H1 (cell line): ENCODE measurements at regions not wholly inside any gene's neighbourhood (a gene's known extent, or its start where the extent isn't known, plus 50 kb on each side); places are given as distances from the start of the nearest gene placed in this dataset.

Experiments
- CTCF ChIA-PET: fragments of 300-600 bp; sonication (Branson Sonifier 250); formaldehyde crosslinking; loops from one replicate; lab custom pipeline; 2021; ENCODE audit not compliant: partially characterized antibody; lab: Charles Lee
- POLR2A ChIA-PET: fragments of 300-600 bp; sonication (Branson Sonifier 250); formaldehyde crosslinking; loops from one replicate; lab custom pipeline; 2021; ENCODE audit warnings: inconsistent platforms; ENCODE audit not compliant: partially characterized antibody; lab: Charles Lee
- DNase-seq, 2 experiments: peaks; one replicate each; pipeline versions ENCODE4 v3.0.0 to v3.0.0-alpha.2; 2010 to 2022; ENCODE audit warnings: low spot score in 2 of 2, low read depth in 1 of 2, mixed read lengths in 1 of 2
- FAIRE-seq: peaks from 2 replicates; lab custom pipeline; 2011; peaks lifted over from hg19 to GRCh38; lab: Jason Lieb, UNC
- H2AFZ ChIP-seq: 2 replicates; pipeline ENCODE4 v1.8.1; 2012; ENCODE audit warnings: low read length, inconsistent platforms
- H2AK5ac ChIP-seq: 2 replicates; pipeline ENCODE4 v1.6.1; 2013; ENCODE audit warnings: low read depth, low read length
- H2BK120ac ChIP-seq: replicated peaks from 2 replicates; pipeline ENCODE3; 2013; ENCODE audit warnings: low read depth, low read length, inconsistent platforms
- H2BK12ac ChIP-seq: 2 replicates; pipeline ENCODE4 v1.6.1; 2013; ENCODE audit warnings: low read depth, low read length
- H2BK15ac ChIP-seq: 2 replicates; pipeline ENCODE4 v1.6.1; 2013; ENCODE audit warnings: low read length
- H2BK20ac ChIP-seq: 2 replicates; pipeline ENCODE4 v1.6.1; 2013; ENCODE audit warnings: low read length
- H2BK5ac ChIP-seq: 2 replicates; pipeline ENCODE4 v1.6.1; 2013; ENCODE audit warnings: low read depth, low read length
- H3K14ac ChIP-seq: 2 replicates; pipeline ENCODE4 v1.6.1; 2013; ENCODE audit warnings: inconsistent platforms; ENCODE audit not compliant: insufficient read length
- H3K18ac ChIP-seq: 2 replicates; pipeline ENCODE4 v1.6.1; 2013; ENCODE audit warnings: low read length; ENCODE audit errors: extremely low read depth
- H3K23ac ChIP-seq: 2 replicates; pipeline ENCODE4 v1.6.1; 2013; ENCODE audit warnings: inconsistent platforms; ENCODE audit not compliant: insufficient read length
- H3K23me2 ChIP-seq: 2 replicates; pipeline ENCODE4 v1.6.1; 2013; ENCODE audit warnings: low read depth, low read length
- H3K27ac ChIP-seq: 2 replicates; pipeline ENCODE4 v1.6.1; 2011; ENCODE audit warnings: low read depth, low read length, inconsistent platforms
- H3K27me3 ChIP-seq, 4 experiments: replicated peaks in 1 of 4; 1 replicate in 1 of 4; 2 replicates in 3 of 4; pipeline versions ENCODE4 v1.6.1 to v1.8.1; 2011 to 2013; ENCODE audit warnings: low read length in 3 of 4, mild to moderate bottlenecking in 3 of 4, inconsistent platforms in 2 of 4, mixed read lengths in 2 of 4, moderate library complexity in 1 of 4; ENCODE audit not compliant: control insufficient read depth in 3 of 4, insufficient read depth in 3 of 4; ENCODE audit errors: extremely low read depth in 1 of 4
- H3K36me3 ChIP-seq, 4 experiments: 2 replicates each; pipeline versions ENCODE4 v1.6.1 to v1.8.1; 2011 to 2013; ENCODE audit warnings: mild to moderate bottlenecking in 4 of 4, low read length in 3 of 4, moderate library complexity in 2 of 4, control low read depth in 1 of 4, inconsistent platforms in 1 of 4; ENCODE audit not compliant: insufficient read depth in 4 of 4, control insufficient read depth in 2 of 4
- H3K4ac ChIP-seq: replicated peaks from 2 replicates; pipeline ENCODE3; 2013; ENCODE audit warnings: low read length, low read depth, mixed read lengths, inconsistent platforms; ENCODE audit not compliant: insufficient read length
- H3K4me1 ChIP-seq, 4 experiments: replicated peaks in 1 of 4; 1 replicate in 1 of 4; 2 replicates in 3 of 4; pipeline versions ENCODE4 v1.6.1 to v1.8.1; 2011 to 2013; ENCODE audit warnings: low read length in 3 of 4, inconsistent platforms in 2 of 4, mixed read lengths in 1 of 4; ENCODE audit not compliant: insufficient read depth in 4 of 4, control insufficient read depth in 3 of 4
- H3K4me2 ChIP-seq, 2 experiments: 2 replicates each; pipeline versions ENCODE4 v1.6.1 to v1.8.1; 2011 to 2013; ENCODE audit warnings: low read depth in 2 of 2, low read length in 2 of 2, control low read depth in 1 of 2, inconsistent platforms in 1 of 2, mild to moderate bottlenecking in 1 of 2; ENCODE audit not compliant: insufficient read depth in 1 of 2
- H3K4me3 ChIP-seq, 4 experiments: fragments of 200-600, 300-600 bp in 1 of 4; sonication (generic), shearing (Covaris generic), sonication (Bioruptor Twin) in 1 of 4; 2 replicates each; pipeline versions ENCODE4 v1.5.1 to v1.8.1; 2011 to 2016; ENCODE audit warnings: low read length in 4 of 4, low read depth in 3 of 4, control low read depth in 2 of 4, inconsistent platforms in 2 of 4, mild to moderate bottlenecking in 2 of 4, mixed read lengths in 1 of 4, moderate library complexity in 1 of 4; ENCODE audit not compliant: insufficient read depth in 2 of 4; ENCODE audit errors: extremely low read depth in 1 of 4
- H3K56ac ChIP-seq: replicated peaks from 2 replicates; pipeline ENCODE3; 2013; ENCODE audit warnings: low read depth, mild to moderate bottlenecking, mixed read lengths, low read length, inconsistent platforms; ENCODE audit not compliant: insufficient read length
- H3K79me1 ChIP-seq: 2 replicates; pipeline ENCODE4 v1.6.1; 2013; ENCODE audit warnings: low read depth, low read length, control low read depth
- H3K79me2 ChIP-seq, 2 experiments: 2 replicates each; pipeline versions ENCODE4 v1.6.1 to v1.8.1; 2012 to 2013; ENCODE audit warnings: low read length in 2 of 2, mild to moderate bottlenecking in 2 of 2, inconsistent platforms in 1 of 2; ENCODE audit not compliant: insufficient read depth in 2 of 2, control insufficient read depth in 1 of 2
- H3K9ac ChIP-seq, 4 experiments: replicated peaks in 1 of 4; 1 replicate in 1 of 4; 2 replicates in 3 of 4; pipeline versions ENCODE4 v1.6.1 to v1.8.1; 2011 to 2013; ENCODE audit warnings: low read depth in 3 of 4, low read length in 3 of 4, control low read depth in 2 of 4, mild to moderate bottlenecking in 2 of 4, moderate library complexity in 2 of 4, inconsistent platforms in 1 of 4; ENCODE audit errors: extremely low read depth in 1 of 4
- H3K9me3 ChIP-seq, 2 experiments: 2 replicates each; pipeline versions ENCODE4 v1.6.1 to v1.8.1; 2012 to 2013; ENCODE audit warnings: mild to moderate bottlenecking in 2 of 2, moderate library complexity in 2 of 2, control low read depth in 1 of 2, inconsistent platforms in 1 of 2, low read depth in 1 of 2, low read length in 1 of 2, mixed read lengths in 1 of 2; ENCODE audit not compliant: insufficient read depth in 2 of 2
- H4K20me1 ChIP-seq, 2 experiments: replicated peaks in 1 of 2; 2 replicates each; pipeline versions ENCODE3 to v1.8.1; 2011 to 2013; ENCODE audit warnings: inconsistent platforms in 2 of 2, low read length in 2 of 2, mild to moderate bottlenecking in 1 of 2; ENCODE audit not compliant: insufficient read depth in 2 of 2, control insufficient read depth in 1 of 2
- H4K5ac ChIP-seq: 2 replicates; pipeline ENCODE4 v1.6.1; 2013; ENCODE audit warnings: low read length, low read depth, mixed read lengths, inconsistent platforms; ENCODE audit not compliant: insufficient read length
- H4K8ac ChIP-seq: 2 replicates; pipeline ENCODE4 v1.8.0; 2013; ENCODE audit warnings: mild to moderate bottlenecking, moderate library complexity, low read length, inconsistent platforms; ENCODE audit not compliant: insufficient read depth; ENCODE audit errors: extremely low read depth
- H4K91ac ChIP-seq: replicated peaks from 2 replicates; pipeline ENCODE3; 2013; ENCODE audit warnings: low read length, mixed read lengths, inconsistent platforms; ENCODE audit not compliant: insufficient read length
- BCL11A ChIP-seq, 2 experiments: IDR thresholded peaks; one replicate each; pipeline ENCODE4 v1.6.1; 2011; ENCODE audit warnings: low read depth in 2 of 2, low read length in 2 of 2, mild to moderate bottlenecking in 2 of 2
- BRCA1 ChIP-seq: IDR thresholded peaks from 2 replicates; pipeline ENCODE4 v1.6.1; 2012; ENCODE audit warnings: low read depth, low read length, improper control_type of control experiment
- SP1 ChIP-seq: IDR thresholded peaks from 2 replicates; pipeline ENCODE4 v1.6.1; 2011; ENCODE audit warnings: low read depth, low read length
- TEAD4 ChIP-seq: IDR thresholded peaks from 2 replicates; pipeline ENCODE4 v1.6.1; 2012; ENCODE audit warnings: low read depth, low read length, inconsistent platforms, mixed read lengths
- WGBS, 2 experiments: shearing (Covaris generic) in 1 of 2; methylation state at CpG; one replicate each; pipeline versions ENCODE4 v1.1.6 to v1.1.7; 2013 to 2015; ENCODE audit warnings: low lambda C conversion rate in 2 of 2, mixed read lengths in 2 of 2, inconsistent platforms in 1 of 2, low coverage in 1 of 2, missing lambda C conversion rate in 1 of 2; ENCODE audit not compliant: insufficient replicate concordance in 2 of 2, insufficient coverage in 1 of 2, insufficient read length in 1 of 2; ENCODE audit errors: extremely low coverage in 1 of 2, missing lambda C conversion rate in 1 of 2; 5-methylcytosine and 5-hydroxymethylcytosine counted together

- Histone ChIP-seq H3K79me2 (no peaks in the 10 kb centered on the region), H3K27ac (no peak overlapping the region), H3K9me3 (no peaks in the 10 kb centered on the region), H2BK12ac (no peak overlapping the region), H3K4me1 (no peaks in the 10 kb centered on the region), H2BK20ac (no peak overlapping the region), H3K4ac (no peak overlapping the region), H3K23me2 (no peaks in the 10 kb centered on the region), H4K20me1 (no peaks in the 10 kb centered on the region), H2BK15ac (no peak overlapping the region), H4K8ac (no peak overlapping the region), H3K9ac (no peak overlapping the region), H2AFZ (no peak overlapping the region), H3K4me3 (no peak overlapping the region), H2BK120ac (no peak overlapping the region), H3K14ac (no peak overlapping the region), H3K23ac (no peak overlapping the region), H3K56ac (no peak overlapping the region), H3K27me3 (no peaks in the 10 kb centered on the region), H2BK5ac (no peak overlapping the region), H3K36me3 (no peaks in the 10 kb centered on the region), H2AK5ac (no peak overlapping the region), H3K18ac (no peak overlapping the region), H3K4me2 (no peak overlapping the region), H4K91ac (no peak overlapping the region), H4K5ac (no peak overlapping the region), H3K79me1 (no peaks in the 10 kb centered on the region)
- ChIA-PET CTCF (no interaction called here), POLR2A (no interaction called here)
- FAIRE-seq (no peak), DNase-seq (no peak)
- 92% methylated on average over 1 of the region's 1 CpG; no CpG with 5 or more reads in 1 of the 2 experiments for WGBS, 2 experiments
- TF ChIP-seq BCL11A (IDR thresholded peaks at IDR 0.05; ENCODE audit: low read depth in 2 of 2, low read length in 2 of 2): no peak
- no peak for TF ChIP-seq BRCA1
- TF ChIP-seq SP1: no peak
- TF ChIP-seq TEAD4: no peak
These were observed 882.6 kb downstream of the GRM8 start for GRCh38 chr7:126370038-126370668.
